GM12878 (cell line): ENCODE measurements at regions not wholly inside any gene's neighbourhood (a gene's known extent, or its start where the extent isn't known, plus 50 kb on each side); places are given as distances from the start of the nearest gene placed in this dataset.

ENCODE experiments used
- ATAC-seq: fragments of 200-7000 bp; cut with Tn5 transposase; 3 replicates; pipeline ENCODE4 v1.9.1; 2020; ENCODE audit warnings: mild to moderate bottlenecking, moderate library complexity
- BruUV-seq: library from RNA; stranded (reverse); fragments of 400-500 nt; replicated peaks from 2 replicates; lab custom pipeline; 2021; lab: Mats Ljungman, UMichigan
- CTCF ChIA-PET: fragments of 300-600 bp; sonication (Branson Sonifier 250); formaldehyde crosslinking; extraction: SDS; loops from one replicate; lab custom pipeline; 2021; ENCODE audit warnings: inconsistent platforms; lab: Yijun Ruan, JAX
- POLR2A ChIA-PET: fragments of 350-600 bp; formaldehyde crosslinking; extraction: SDS; loops from one replicate; lab custom pipeline; 2021; ENCODE audit warnings: inconsistent platforms; lab: Charles Lee
- RAD21 ChIA-PET: fragments of 300-600 bp; sonication (Branson Sonifier 250); formaldehyde crosslinking; loops from one replicate; lab custom pipeline; 2023; ENCODE audit warnings: antibody characterized with exemption; ENCODE audit not compliant: unreplicated experiment; lab: Charles Lee
- SMC1A ChIA-PET: fragments of 300-600 bp; sonication (Branson Sonifier 250); formaldehyde crosslinking; loops from one replicate; lab custom pipeline; 2023; ENCODE audit not compliant: unreplicated experiment, uncharacterized antibody; lab: Charles Lee
- DNase-seq: peaks from one replicate; pipeline ENCODE4 v3.0.0-alpha.2; 2011; ENCODE audit warnings: low read depth, low spot score
- FAIRE-seq: peaks from 3 replicates; lab custom pipeline; 2011; peaks lifted over from hg19 to GRCh38; lab: Jason Lieb, UNC
- H2AFZ ChIP-seq: 2 replicates; pipeline ENCODE4 v1.6.0; 2011; ENCODE audit warnings: low read depth, low read length, control low read depth; ENCODE audit not compliant: control insufficient read depth
- H3K27ac ChIP-seq: 2 replicates; pipeline ENCODE4 v1.5.1; 2011; ENCODE audit warnings: control low read depth; ENCODE audit not compliant: control insufficient read depth, insufficient read depth
- H3K27me3 ChIP-seq, 2 experiments: replicated peaks in 1 of 2; 2 replicates each; pipeline versions ENCODE4 v1.6.0 to v1.6.1; 2011; ENCODE audit warnings: low read length in 1 of 2; ENCODE audit not compliant: control insufficient read depth in 2 of 2, insufficient read depth in 2 of 2
- H3K36me3 ChIP-seq, 2 experiments: 2 replicates each; pipeline ENCODE4 v1.5.1; 2011; ENCODE audit warnings: low read length in 1 of 2; ENCODE audit not compliant: control insufficient read depth in 2 of 2, insufficient read depth in 2 of 2
- H3K4me1 ChIP-seq: 2 replicates; pipeline ENCODE4 v1.6.1; 2011; ENCODE audit warnings: mild to moderate bottlenecking, low read length, moderate library complexity, mixed read lengths; ENCODE audit not compliant: control insufficient read depth, insufficient read depth
- H3K4me2 ChIP-seq: 2 replicates; pipeline ENCODE4 v1.6.0; 2011; ENCODE audit warnings: control low read depth; ENCODE audit not compliant: control insufficient read depth, insufficient read depth
- H3K4me3 ChIP-seq: fragments of 200-600 bp; sonication (generic); 2 replicates; pipeline ENCODE4 v1.5.1; 2016
- H3K79me2 ChIP-seq: 2 replicates; pipeline ENCODE4 v1.6.0; 2011; ENCODE audit warnings: low read length; ENCODE audit not compliant: control insufficient read depth, insufficient read depth
- H3K9ac ChIP-seq: 2 replicates; pipeline ENCODE4 v1.8.0; 2011; ENCODE audit warnings: low read length, control low read depth, mixed read lengths; ENCODE audit not compliant: control insufficient read depth, insufficient read depth
- H3K9me3 ChIP-seq: replicated peaks from 3 replicates; pipeline ENCODE4 v1.5.1; 2011; ENCODE audit warnings: mild to moderate bottlenecking, low read length; ENCODE audit not compliant: control insufficient read depth, insufficient read depth
- H4K20me1 ChIP-seq: 2 replicates; pipeline ENCODE4 v1.6.0; 2011; ENCODE audit not compliant: control insufficient read depth, insufficient read depth
- ATF2 ChIP-seq: IDR thresholded peaks from 2 replicates; pipeline ENCODE4 v1.6.1; 2012; ENCODE audit warnings: low read length, inconsistent platforms
- BCL3 ChIP-seq: IDR thresholded peaks from 2 replicates; pipeline ENCODE4 v1.6.1; 2011; ENCODE audit warnings: borderline replicate concordance, low read depth, mild to moderate bottlenecking, moderate library complexity, low read length; ENCODE audit not compliant: insufficient read depth, poor library complexity, severe bottlenecking
- CBX5 ChIP-seq: sonication (generic); IDR thresholded peaks from 2 replicates; pipeline ENCODE4 v1.6.1; 2016; ENCODE audit warnings: low read depth, moderate library complexity, mild to moderate bottlenecking, inconsistent platforms
- CREB1 ChIP-seq: IDR thresholded peaks from 2 replicates; pipeline ENCODE4 v1.6.1; 2012; ENCODE audit warnings: low read depth, mild to moderate bottlenecking, inconsistent platforms
- MTA3 ChIP-seq: IDR thresholded peaks from 2 replicates; pipeline ENCODE4 v1.6.1; 2012; ENCODE audit warnings: low read length, inconsistent platforms, borderline replicate concordance
- RAD51 ChIP-seq: fragments of 450-650 bp; IDR thresholded peaks from 2 replicates; pipeline ENCODE4 v1.6.1; 2016; ENCODE audit warnings: moderate library complexity, mild to moderate bottlenecking, inconsistent platforms
- RELB ChIP-seq: fragments of 450-650 bp; IDR thresholded peaks from 2 replicates; pipeline ENCODE4 v1.6.1; 2017; ENCODE audit warnings: low read depth, mild to moderate bottlenecking, moderate library complexity
- SMC3 ChIP-seq: IDR thresholded peaks from 2 replicates; pipeline ENCODE4 v1.6.1; 2011; ENCODE audit warnings: low read length, improper control_type of control experiment, borderline replicate concordance
- SPI1 ChIP-seq: IDR thresholded peaks from 2 replicates; pipeline ENCODE4 v1.6.1; 2011; ENCODE audit warnings: low read depth, mild to moderate bottlenecking, low read length, moderate library complexity, borderline replicate concordance; ENCODE audit not compliant: insufficient read depth
- STAT1 ChIP-seq: fragments of 450-650 bp; conservative IDR thresholded peaks from 2 replicates; pipeline ENCODE4 v1.6.1; 2014; ENCODE audit warnings: antibody characterized with exemption, mild to moderate bottlenecking
- TARDBP ChIP-seq: IDR thresholded peaks from 2 replicates; pipeline ENCODE4 v1.6.1; 2016; ENCODE audit warnings: borderline replicate concordance
- TCF7 ChIP-seq: IDR thresholded peaks from 2 replicates; pipeline ENCODE4 v1.6.1; 2014; ENCODE audit warnings: antibody characterized with exemption, borderline replicate concordance
- ZNF207 ChIP-seq: fragments of 450-650 bp; IDR thresholded peaks from 2 replicates; pipeline ENCODE4 v1.6.1; 2014; ENCODE audit warnings: antibody characterized with exemption, mild to moderate bottlenecking, borderline replicate concordance
- WGBS: methylation state at CpG from one replicate; pipeline ENCODE4 v1.1.6; 2016; ENCODE audit warnings: low lambda C conversion rate; ENCODE audit not compliant: insufficient replicate concordance, insufficient coverage; ENCODE audit errors: missing lambda C conversion rate; 5-methylcytosine and 5-hydroxymethylcytosine counted together
- in situ Hi-C: fragments of 300-500 bp; cut with MboI; formaldehyde crosslinking; loops from 9 replicates; pipeline ENCODE4 v1.14.3; 2018; ENCODE audit warnings: mixed read lengths
- intact Hi-C: fragments of 100-400 bp; cut with micrococcal nuclease; formaldehyde crosslinking; loops from one replicate; pipeline ENCODE4 v1.14.2; 2022; ENCODE audit not compliant: unreplicated experiment
- TF ChIP-seq, protein P1 (sequence below): IDR thresholded peaks from 2 replicates; pipeline ENCODE4 v1.6.1; 2012; ENCODE audit warnings: low read depth, low read length, improper control_type of control experiment
- TF ChIP-seq, protein P2 (sequence below): fragments of 450-650 bp; IDR thresholded peaks from 2 replicates; pipeline ENCODE4 v1.6.1; 2017; ENCODE audit warnings: mild to moderate bottlenecking, low read depth, inconsistent platforms; ENCODE audit not compliant: poor library complexity, severe bottlenecking

DNA sequence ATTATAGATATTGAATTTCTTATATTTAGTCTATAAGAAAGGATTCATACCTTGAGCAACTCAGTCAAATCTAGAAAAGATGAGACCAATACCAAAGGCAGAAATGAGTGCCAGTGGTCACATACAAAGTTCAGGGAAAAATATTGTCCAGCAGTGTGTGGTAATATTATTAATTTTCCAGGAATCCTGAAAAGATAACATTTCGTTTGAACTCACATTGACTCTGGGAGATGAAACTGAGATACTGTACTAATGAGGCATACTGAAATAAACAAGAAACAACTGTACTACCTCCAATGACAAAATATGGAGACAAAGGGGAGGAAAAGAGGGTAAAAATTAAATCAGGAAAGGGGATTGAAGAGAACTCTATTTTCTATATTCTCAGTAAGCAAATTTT is 212.4 kb downstream of the TRAM1L1 start:
- intact Hi-C loops: no loop called here
- WGBS: 0% methylated on average over 1 of the region's 1 CpG
- no peak overlapping the region for H3K4me3 ChIP-seq
- H3K27ac ChIP-seq: no peak overlapping the region
- no peak overlapping the region for H3K4me2 ChIP-seq
- ATAC-seq: no peak
- TF ChIP-seq ATF2: no peak
- no peak for TF ChIP-seq SPI1
- TF ChIP-seq, protein P1, sequence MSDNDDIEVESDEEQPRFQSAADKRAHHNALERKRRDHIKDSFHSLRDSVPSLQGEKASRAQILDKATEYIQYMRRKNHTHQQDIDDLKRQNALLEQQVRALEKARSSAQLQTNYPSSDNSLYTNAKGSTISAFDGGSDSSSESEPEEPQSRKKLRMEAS: no peak
- TF ChIP-seq, protein P2, sequence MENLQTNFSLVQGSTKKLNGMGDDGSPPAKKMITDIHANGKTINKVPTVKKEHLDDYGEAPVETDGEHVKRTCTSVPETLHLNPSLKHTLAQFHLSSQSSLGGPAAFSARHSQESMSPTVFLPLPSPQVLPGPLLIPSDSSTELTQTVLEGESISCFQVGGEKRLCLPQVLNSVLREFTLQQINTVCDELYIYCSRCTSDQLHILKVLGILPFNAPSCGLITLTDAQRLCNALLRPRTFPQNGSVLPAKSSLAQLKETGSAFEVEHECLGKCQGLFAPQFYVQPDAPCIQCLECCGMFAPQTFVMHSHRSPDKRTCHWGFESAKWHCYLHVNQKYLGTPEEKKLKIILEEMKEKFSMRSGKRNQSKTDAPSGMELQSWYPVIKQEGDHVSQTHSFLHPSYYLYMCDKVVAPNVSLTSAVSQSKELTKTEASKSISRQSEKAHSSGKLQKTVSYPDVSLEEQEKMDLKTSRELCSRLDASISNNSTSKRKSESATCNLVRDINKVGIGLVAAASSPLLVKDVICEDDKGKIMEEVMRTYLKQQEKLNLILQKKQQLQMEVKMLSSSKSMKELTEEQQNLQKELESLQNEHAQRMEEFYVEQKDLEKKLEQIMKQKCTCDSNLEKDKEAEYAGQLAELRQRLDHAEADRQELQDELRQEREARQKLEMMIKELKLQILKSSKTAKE: no peak
- no peak for TF ChIP-seq MTA3
- no peak for TF ChIP-seq CBX5
- no peak for TF ChIP-seq RAD51
- TF ChIP-seq STAT1: no peak
- TF ChIP-seq TCF7: no peak
- no peak for TF ChIP-seq TARDBP
- TF ChIP-seq RELB: no peak
- TF ChIP-seq ZNF207: no peak
- no peak for TF ChIP-seq CREB1
- no peak for TF ChIP-seq BCL3
- no peak for TF ChIP-seq SMC3
- no TSS peak for BruUV-seq
- H3K9me3 ChIP-seq: no peaks in the 10 kb centered on the region
- no peak for FAIRE-seq
- H4K20me1 ChIP-seq: no peaks in the 10 kb centered on the region
- ChIA-PET SMC1A (no interaction called here), POLR2A (no interaction called here), CTCF (no interaction called here), RAD21 (no interaction called here)
- H2AFZ ChIP-seq: no peak overlapping the region
- H3K36me3 ChIP-seq: no peaks in the 10 kb centered on the region
- no peak for DNase-seq
- H3K9ac ChIP-seq: no peak overlapping the region
- H3K27me3 ChIP-seq: no peaks in the 10 kb centered on the region
- no peaks in the 10 kb centered on the region for H3K79me2 ChIP-seq
- H3K4me1 ChIP-seq: no peaks in the 10 kb centered on the region
- in situ Hi-C loops: no loop called here
